Calu3 (cell line): ENCODE measurements at regions not wholly inside any gene's neighbourhood (a gene's known extent, or its start where the extent isn't known, plus 50 kb on each side); places are given as distances from the start of the nearest gene placed in this dataset.

ENCODE experiments used
- BruUV-seq: library from RNA; stranded (reverse); fragments of 400-500 nt; replicated peaks from 2 replicates; lab custom pipeline; 2021; lab: Mats Ljungman, UMichigan
- CTCF ChIA-PET: fragments of 300-600 bp; sonication (Branson Sonifier 250); formaldehyde crosslinking; loops from one replicate; lab custom pipeline; 2022; ENCODE audit warnings: antibody characterized with exemption; lab: Charles Lee
- DNase-seq: peaks from one replicate; pipeline ENCODE4 v3.0.0; 2022
- H3K27ac Mint-ChIP-seq: one replicate; pipeline ENCODE4 v1.8.0; 2022; ENCODE audit warnings: mixed read lengths; ENCODE audit not compliant: unreplicated experiment
- H3K27me3 Mint-ChIP-seq: one replicate; pipeline ENCODE4 v1.8.0; 2022; ENCODE audit warnings: mixed read lengths; ENCODE audit not compliant: unreplicated experiment
- H3K36me3 Mint-ChIP-seq: one replicate; pipeline ENCODE4 v1.8.0; 2022; ENCODE audit warnings: mild to moderate bottlenecking, moderate library complexity, mixed read lengths; ENCODE audit not compliant: insufficient read depth, unreplicated experiment
- H3K4me1 Mint-ChIP-seq: one replicate; pipeline ENCODE4 v1.8.0; 2022; ENCODE audit warnings: mild to moderate bottlenecking, low read depth, mixed read lengths; ENCODE audit not compliant: unreplicated experiment
- H3K4me3 Mint-ChIP-seq: one replicate; pipeline ENCODE4 v1.8.0; 2022; ENCODE audit warnings: mild to moderate bottlenecking, low read depth, moderate library complexity, mixed read lengths; ENCODE audit not compliant: unreplicated experiment
- H3K9me3 Mint-ChIP-seq: one replicate; pipeline ENCODE4 v1.8.0; 2022; ENCODE audit warnings: low read depth, mixed read lengths; ENCODE audit not compliant: unreplicated experiment
- intact Hi-C: fragments of 100-400 bp; cut with micrococcal nuclease; formaldehyde crosslinking; loops from one replicate; pipeline ENCODE4 v1.10.0; 2022; ENCODE audit not compliant: unreplicated experiment
- TF ChIP-seq, protein P1 (sequence below): fragments of 200-600 bp; IDR thresholded peaks from one replicate; pipeline ENCODE4 v1.8.0; 2022; ENCODE audit warnings: antibody characterized with exemption; ENCODE audit not compliant: unreplicated experiment

DNA sequence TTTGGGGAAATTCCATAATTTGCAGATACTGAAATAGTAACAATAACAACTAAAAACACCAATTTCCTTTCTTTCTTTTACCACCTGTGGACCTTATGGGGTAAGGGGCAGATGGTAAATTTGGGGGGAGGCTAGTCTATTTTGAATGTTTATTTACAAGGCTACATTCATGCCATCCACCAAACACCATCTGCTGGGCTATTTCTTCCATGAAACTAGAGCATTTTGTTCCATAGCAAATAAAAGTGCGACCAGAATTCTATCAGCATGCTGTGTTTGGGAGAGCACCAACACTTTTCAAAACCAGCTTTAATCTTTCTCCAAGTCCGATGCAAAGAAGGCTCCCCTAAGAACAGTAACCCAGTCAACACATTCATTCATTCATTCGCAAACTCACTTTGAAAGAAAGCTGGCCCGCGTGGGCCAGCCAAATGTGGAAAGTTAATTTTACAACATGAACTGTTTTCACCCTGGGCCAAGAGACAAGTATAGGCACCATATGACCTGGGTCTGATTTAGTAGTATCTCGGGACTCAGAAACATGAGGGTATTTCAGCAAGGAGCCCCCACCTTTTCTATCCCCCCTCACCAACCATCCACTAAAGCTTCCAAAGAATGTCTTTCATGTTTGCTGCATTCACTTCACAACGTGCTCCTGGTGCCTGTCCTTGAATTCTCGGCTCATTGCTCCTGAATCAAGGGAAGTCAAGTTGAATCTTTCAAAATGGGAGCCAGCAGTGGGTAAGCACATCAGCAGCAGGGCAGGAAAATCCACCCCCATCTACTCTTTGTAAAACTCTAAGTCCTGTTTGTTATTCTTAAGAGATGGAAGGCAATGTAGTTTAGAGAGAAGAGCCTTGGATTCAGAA is 210.6 kb downstream of the C1D start:
- TF ChIP-seq, protein P1, sequence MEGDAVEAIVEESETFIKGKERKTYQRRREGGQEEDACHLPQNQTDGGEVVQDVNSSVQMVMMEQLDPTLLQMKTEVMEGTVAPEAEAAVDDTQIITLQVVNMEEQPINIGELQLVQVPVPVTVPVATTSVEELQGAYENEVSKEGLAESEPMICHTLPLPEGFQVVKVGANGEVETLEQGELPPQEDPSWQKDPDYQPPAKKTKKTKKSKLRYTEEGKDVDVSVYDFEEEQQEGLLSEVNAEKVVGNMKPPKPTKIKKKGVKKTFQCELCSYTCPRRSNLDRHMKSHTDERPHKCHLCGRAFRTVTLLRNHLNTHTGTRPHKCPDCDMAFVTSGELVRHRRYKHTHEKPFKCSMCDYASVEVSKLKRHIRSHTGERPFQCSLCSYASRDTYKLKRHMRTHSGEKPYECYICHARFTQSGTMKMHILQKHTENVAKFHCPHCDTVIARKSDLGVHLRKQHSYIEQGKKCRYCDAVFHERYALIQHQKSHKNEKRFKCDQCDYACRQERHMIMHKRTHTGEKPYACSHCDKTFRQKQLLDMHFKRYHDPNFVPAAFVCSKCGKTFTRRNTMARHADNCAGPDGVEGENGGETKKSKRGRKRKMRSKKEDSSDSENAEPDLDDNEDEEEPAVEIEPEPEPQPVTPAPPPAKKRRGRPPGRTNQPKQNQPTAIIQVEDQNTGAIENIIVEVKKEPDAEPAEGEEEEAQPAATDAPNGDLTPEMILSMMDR: no peak
- no TSS peak for BruUV-seq
- Mint-ChIP-seq H3K36me3 (no peaks in the 10 kb centered on the region), H3K4me1 (no peaks in the 10 kb centered on the region), H3K27me3 (no peaks in the 10 kb centered on the region), H3K27ac (no peak overlapping the region), H3K9me3 (no peaks in the 10 kb centered on the region), H3K4me3 (no peak overlapping the region)
- intact Hi-C loops: no loop called here
- CTCF ChIA-PET: no interaction called here
- no peak for DNase-seq

DNA sequence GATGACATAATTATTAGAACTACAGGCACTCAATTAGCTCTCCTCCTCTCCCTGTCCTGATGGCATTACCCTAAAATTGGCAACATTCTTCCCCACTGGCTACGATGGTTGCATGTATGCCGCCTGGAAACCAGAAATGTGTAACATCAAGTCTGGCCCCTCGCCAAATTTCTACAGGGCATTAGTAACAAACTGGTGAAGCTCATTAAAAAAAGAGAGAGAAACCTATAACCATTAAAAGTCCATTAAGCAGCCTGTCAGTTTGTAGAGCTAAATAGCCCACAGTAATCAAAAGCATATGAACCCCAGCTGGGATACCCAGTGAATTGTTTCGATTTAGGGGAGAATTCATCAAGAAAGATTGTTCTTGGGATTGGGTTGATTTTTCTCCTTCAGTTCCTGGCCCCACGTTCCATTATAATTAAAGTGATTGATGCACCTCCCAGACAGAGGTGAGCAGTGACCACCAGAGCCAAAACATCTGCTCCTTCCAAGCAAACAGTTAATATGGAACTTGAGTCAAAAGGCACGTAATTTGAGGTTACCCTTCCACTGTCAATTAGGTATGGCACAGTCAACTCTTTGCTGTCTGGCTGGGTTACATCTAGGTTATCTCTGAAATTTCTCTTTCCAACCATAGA is 208.6 kb downstream of the C1D start:
- no peak overlapping the region for H3K4me3 Mint-ChIP-seq
- H3K4me1 Mint-ChIP-seq: no peaks in the 10 kb centered on the region
- no peaks in the 10 kb centered on the region for H3K9me3 Mint-ChIP-seq
- intact Hi-C loops: no loop called here
- no peaks in the 10 kb centered on the region for H3K27me3 Mint-ChIP-seq
- DNase-seq: no peak
- CTCF ChIA-PET: no interaction called here
- TF ChIP-seq, protein P1: no peak
- H3K27ac Mint-ChIP-seq: no peak overlapping the region
- no peaks in the 10 kb centered on the region for H3K36me3 Mint-ChIP-seq
- no TSS peak for BruUV-seq

DNA sequence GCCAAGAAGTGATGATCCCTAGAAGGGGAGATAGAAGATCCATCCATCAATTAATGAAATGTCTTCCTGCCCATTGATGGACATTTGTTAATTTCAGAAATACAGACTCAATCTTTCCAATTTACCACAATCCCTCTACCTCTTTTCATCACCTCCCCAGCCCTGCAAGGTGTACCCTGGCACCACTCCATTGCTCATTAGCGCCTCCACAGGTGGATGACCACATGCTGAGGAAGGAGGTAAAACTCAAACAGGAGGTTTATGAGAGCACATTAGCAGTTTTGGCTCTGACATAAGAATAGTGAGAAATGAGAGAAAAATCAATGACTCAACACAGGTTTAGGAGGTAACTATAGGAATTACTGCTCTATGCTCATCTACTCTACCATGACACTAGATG is 208.0 kb downstream of the C1D start:
- Mint-ChIP-seq H3K36me3 (no peaks in the 10 kb centered on the region), H3K9me3 (no peaks in the 10 kb centered on the region), H3K27me3 (no peaks in the 10 kb centered on the region), H3K4me1 (no peaks in the 10 kb centered on the region), H3K27ac (no peak overlapping the region), H3K4me3 (no peak overlapping the region)
- intact Hi-C loops: no loop called here
- CTCF ChIA-PET: no interaction called here
- TF ChIP-seq, protein P1: no peak
- no TSS peak for BruUV-seq
- DNase-seq: no peak

DNA sequence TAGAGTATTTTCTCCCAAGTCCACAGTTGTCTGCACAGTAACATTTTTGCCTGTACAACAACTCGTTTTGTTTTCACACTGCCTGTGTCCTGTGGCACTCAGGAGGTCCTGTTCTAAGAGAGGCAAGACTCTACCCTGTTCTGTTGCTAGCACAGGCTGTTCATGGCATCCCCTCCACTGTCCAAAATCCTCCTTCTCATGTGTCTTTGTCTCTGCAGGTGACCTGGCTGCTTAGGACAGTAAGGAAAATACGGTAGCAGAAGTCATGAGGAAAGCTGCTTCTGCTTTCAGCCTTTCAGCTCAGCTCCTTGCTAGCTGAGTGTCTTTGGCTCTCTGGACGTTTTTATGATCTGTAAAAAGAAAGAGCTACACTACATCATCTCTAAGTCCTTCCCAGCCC is 205.9 kb downstream of the C1D start:
- no peaks in the 10 kb centered on the region for H3K36me3 Mint-ChIP-seq
- CTCF ChIA-PET: no interaction called here
- no peaks in the 10 kb centered on the region for H3K9me3 Mint-ChIP-seq
- no peak for DNase-seq
- H3K4me3 Mint-ChIP-seq: no peak overlapping the region
- no peak overlapping the region for H3K27ac Mint-ChIP-seq
- no TSS peak for BruUV-seq
- intact Hi-C loops: no loop called here
- TF ChIP-seq, protein P1: no peak
- no peaks in the 10 kb centered on the region for H3K27me3 Mint-ChIP-seq
- H3K4me1 Mint-ChIP-seq: no peaks in the 10 kb centered on the region
